Adrenal gland (tissue), 9 donors: ENCODE measurements at regions not wholly inside any gene's neighbourhood (a gene's known extent, or its start where the extent isn't known, plus 50 kb on each side); places are given as distances from the start of the nearest gene placed in this dataset.

Source experiments
- DNase-seq, 7 donors: peaks; one replicate each; pipeline ENCODE4 v3.0.0-alpha.2; 2019 to 2020
- H3K27ac ChIP-seq, 5 donors: fragments of 200-600 bp; sonication (generic) in 4 of 5; 1 replicate in 3 of 5; 2 replicates in 2 of 5; pipeline versions ENCODE4 v1.5.1 to v1.8.0; 2016 to 2020; ENCODE audit warnings: mild to moderate bottlenecking in 1 of 5
- H3K27me3 ChIP-seq: fragments of 200-600 bp; 2 replicates; pipeline ENCODE4 v1.8.0; 2021
- H3K36me3 ChIP-seq, 2 donors: fragments of 200-600 bp; replicated peaks in 1 of 2; 1 replicate in 1 of 2; 2 replicates in 1 of 2; pipeline versions ENCODE4 v1.5.1 to v1.8.0; 2018 to 2022
- H3K4me1 ChIP-seq, 2 donors: fragments of 200-600 bp; replicated peaks in 1 of 2; 1 replicate in 1 of 2; 2 replicates in 1 of 2; pipeline versions ENCODE4 v1.5.1 to v1.8.0; 2018 to 2021
- H3K4me3 ChIP-seq, 4 donors: fragments of 200-600 bp; sonication (generic) in 3 of 4; one replicate each; pipeline ENCODE4 v1.5.1; 2016 to 2018
- H3K9me3 ChIP-seq, 3 donors: fragments of 200-600 bp; sonication (generic) in 1 of 3; replicated peaks in 1 of 3; 1 replicate in 2 of 3; 2 replicates in 1 of 3; pipeline versions ENCODE4 v1.5.1 to v1.8.0; 2016 to 2021
- POLR2A ChIP-seq, 2 donors: fragments of 450-650 bp; IDR thresholded peaks; one replicate each; pipeline ENCODE4 v1.6.1; 2017; ENCODE audit warnings: antibody characterized with exemption in 2 of 2, mild to moderate bottlenecking in 2 of 2, moderate library complexity in 1 of 2
- WGBS, 4 donors: extraction: QIAGEN DNeasy Blood & Tissue Kit in 2 of 4; methylation state at CpG; one replicate each; pipeline versions ENCODE4 v1.1.5 to v1.1.7; 2013 to 2017; 5-methylcytosine and 5-hydroxymethylcytosine counted together
- intact Hi-C, 2 donors: fragments of 100-400 bp; cut with DNase I; formaldehyde crosslinking; loops; one replicate each; pipeline versions ENCODE4 v1.14.1 to v1.15.0; 2022 to 2023
- TF ChIP-seq, protein P1 (sequence below), 6 experiments: fragments of 450-650 bp in 4 of 6; fragments of 200-600 bp in 2 of 6; sonication (generic) in 1 of 6; IDR thresholded peaks; 1 replicate in 5 of 6; 2 replicates in 1 of 6; pipeline versions ENCODE4 v1.5.1 to v1.8.0; 2016 to 2021; ENCODE audit warnings: antibody characterized with exemption in 6 of 6, mild to moderate bottlenecking in 2 of 6, moderate library complexity in 1 of 6
- donor health status: healthy with polysubstance abuse.
- donor health status: Bipolar disorder and iron deficiency.
- donor health status: DM: yes; HTN: yes; CAD: no.
- donor health status: DM: no; HTN: no; CAD: no.
- donor health status: DM: no; HTN: no; CAD: no.

DNA sequence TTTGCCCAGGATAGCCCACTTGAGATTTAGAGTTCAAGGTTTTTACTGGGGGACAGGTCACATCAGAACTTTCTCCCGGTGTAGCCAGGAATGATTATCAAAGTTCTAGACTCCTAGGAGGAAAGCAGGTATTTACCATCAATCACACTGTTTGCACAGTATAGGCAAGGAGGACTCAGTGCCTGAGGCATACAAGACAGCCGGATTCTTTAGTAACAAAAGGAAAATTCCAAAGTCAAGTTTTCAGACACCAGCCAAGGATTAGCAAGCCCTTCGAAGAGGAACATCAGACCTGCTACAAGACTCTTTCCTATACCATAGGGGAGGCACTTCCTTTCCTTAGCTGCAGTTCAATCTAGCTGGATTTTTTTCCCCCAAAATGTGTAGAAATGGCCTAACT is 197.8 kb upstream of the USP25 start:
- WGBS, 4 donors: 66 to 81% (median 76%) methylated on average over 3 of the region's 3 CpGs
- no peaks in the 10 kb centered on the region for H3K9me3 ChIP-seq
- DNase-seq: no peak

DNA sequence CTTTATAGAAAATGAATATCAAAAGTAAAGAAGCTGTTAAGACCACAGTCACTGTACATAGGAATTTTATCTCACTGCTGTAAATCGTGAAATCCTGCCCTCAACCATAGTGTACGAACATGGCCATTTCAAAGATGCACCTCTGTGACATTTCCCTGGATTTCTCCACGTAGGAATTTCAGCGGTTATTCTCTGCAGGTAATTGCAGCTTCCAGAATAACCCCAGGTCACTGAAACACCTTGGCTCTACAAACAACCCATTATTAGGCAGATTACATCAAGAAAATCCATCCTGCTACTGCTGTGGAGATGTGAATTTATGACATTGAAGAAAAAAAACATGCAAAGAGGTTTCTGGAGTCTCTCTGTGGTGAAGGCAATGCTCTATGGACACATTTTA is 196.2 kb upstream of the USP25 start:
- 75 to 86% (median 78%) methylated on average over 4 of the region's 4 CpGs for WGBS, 4 donors
- H3K27me3 ChIP-seq: no peaks in the 10 kb centered on the region
- no peaks in the 10 kb centered on the region for H3K4me1 ChIP-seq
- H3K36me3 ChIP-seq: no peaks in the 10 kb centered on the region
- intact Hi-C loops: no loop called here
- TF ChIP-seq, protein P1, sequence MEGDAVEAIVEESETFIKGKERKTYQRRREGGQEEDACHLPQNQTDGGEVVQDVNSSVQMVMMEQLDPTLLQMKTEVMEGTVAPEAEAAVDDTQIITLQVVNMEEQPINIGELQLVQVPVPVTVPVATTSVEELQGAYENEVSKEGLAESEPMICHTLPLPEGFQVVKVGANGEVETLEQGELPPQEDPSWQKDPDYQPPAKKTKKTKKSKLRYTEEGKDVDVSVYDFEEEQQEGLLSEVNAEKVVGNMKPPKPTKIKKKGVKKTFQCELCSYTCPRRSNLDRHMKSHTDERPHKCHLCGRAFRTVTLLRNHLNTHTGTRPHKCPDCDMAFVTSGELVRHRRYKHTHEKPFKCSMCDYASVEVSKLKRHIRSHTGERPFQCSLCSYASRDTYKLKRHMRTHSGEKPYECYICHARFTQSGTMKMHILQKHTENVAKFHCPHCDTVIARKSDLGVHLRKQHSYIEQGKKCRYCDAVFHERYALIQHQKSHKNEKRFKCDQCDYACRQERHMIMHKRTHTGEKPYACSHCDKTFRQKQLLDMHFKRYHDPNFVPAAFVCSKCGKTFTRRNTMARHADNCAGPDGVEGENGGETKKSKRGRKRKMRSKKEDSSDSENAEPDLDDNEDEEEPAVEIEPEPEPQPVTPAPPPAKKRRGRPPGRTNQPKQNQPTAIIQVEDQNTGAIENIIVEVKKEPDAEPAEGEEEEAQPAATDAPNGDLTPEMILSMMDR (IDR thresholded peaks at IDR 0.05): no peak
- no peak for TF ChIP-seq POLR2A (IDR thresholded peaks at IDR 0.05)
- DNase-seq: no peak
- H3K9me3 ChIP-seq: no peaks in the 10 kb centered on the region
- no peak overlapping the region for H3K27ac ChIP-seq
- no peak overlapping the region for H3K4me3 ChIP-seq

More for the DNA sequence above, 197.8 kb upstream of the USP25 start:
- Histone ChIP-seq H3K27ac (no peak overlapping the region), H3K4me3 (no peak overlapping the region), H3K27me3 (no peaks in the 10 kb centered on the region), H3K4me1 (no peaks in the 10 kb centered on the region), H3K36me3 (no peaks in the 10 kb centered on the region)
- intact Hi-C loops: no loop called here
- no peak for TF ChIP-seq POLR2A (IDR thresholded peaks at IDR 0.05)
- TF ChIP-seq, protein P1 (IDR thresholded peaks at IDR 0.05): no peak

DNA sequence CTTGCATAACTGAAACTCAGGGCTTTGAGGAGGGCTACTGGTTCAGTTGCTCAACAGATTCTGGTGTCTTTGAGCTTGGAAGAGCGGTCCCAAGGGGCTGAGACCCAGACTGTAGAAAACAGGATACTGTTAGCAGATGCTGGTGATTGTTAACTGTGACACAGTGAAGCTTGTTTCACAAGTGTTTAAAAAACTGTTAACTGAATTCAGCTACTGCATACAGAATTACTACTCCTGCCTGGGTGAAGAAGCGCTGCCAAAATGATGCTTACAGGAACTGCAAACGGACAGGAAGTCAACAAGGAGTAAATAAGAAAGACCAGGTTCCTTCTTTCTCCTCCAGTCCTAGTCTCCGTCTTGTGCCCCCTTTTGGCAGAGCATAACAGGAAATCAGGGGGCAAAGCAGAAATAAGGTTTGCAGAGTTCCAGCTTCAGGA is 195.3 kb upstream of the USP25 start:
- no peak for DNase-seq
- TF ChIP-seq POLR2A (IDR thresholded peaks at IDR 0.05): no peak
- TF ChIP-seq, protein P1 (IDR thresholded peaks at IDR 0.05): no peak
- Histone ChIP-seq H3K27me3 (no peaks in the 10 kb centered on the region), H3K9me3 (no peaks in the 10 kb centered on the region), H3K4me1 (no peaks in the 10 kb centered on the region), H3K27ac (no peak overlapping the region), H3K4me3 (no peak overlapping the region), H3K36me3 (no peaks in the 10 kb centered on the region)
- WGBS, 4 donors: 57 to 78% (median 64%) methylated on average over 4 of the region's 4 CpGs
- intact Hi-C loops: no loop called here

DNA sequence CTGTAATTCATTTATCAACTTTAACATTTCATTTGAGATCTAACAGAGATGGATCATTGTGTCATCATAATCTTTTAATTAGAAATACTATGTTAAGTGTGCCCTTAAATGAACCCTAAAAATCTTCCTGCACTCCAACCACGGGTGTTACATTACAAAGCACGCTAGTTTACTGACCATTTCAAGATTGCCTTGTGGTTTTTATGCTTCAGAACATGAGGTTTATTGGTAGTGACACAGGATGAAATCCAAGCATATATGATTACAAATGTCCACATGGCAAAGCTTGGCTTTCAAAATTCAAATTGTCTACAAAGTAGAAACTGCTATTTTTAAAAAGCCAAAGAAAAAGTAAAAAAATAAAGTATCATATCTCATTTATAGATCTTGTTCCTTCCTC is 190.4 kb upstream of the USP25 start:
- Histone ChIP-seq H3K27ac (no peak overlapping the region), H3K27me3 (no peaks in the 10 kb centered on the region), H3K9me3 (no peaks in the 10 kb centered on the region), H3K36me3 (no peaks in the 10 kb centered on the region), H3K4me3 (no peak overlapping the region), H3K4me1 (no peaks in the 10 kb centered on the region)
- TF ChIP-seq, protein P1 (IDR thresholded peaks at IDR 0.05): no peak
- no peak for TF ChIP-seq POLR2A (IDR thresholded peaks at IDR 0.05)
- intact Hi-C loops: no loop called here
- WGBS, 4 donors: 35 to 60% (median 47%) methylated on average over 2 of the region's 2 CpGs
- DNase-seq: no peak
